Esophagus mucosa (tissue), 1 donor: ENCODE measurements at regions not wholly inside any gene's neighbourhood (a gene's known extent, or its start where the extent isn't known, plus 50 kb on each side); places are given as distances from the start of the nearest gene placed in this dataset.
"Not testable (repeated sequence)": the region's sequence is repeated elsewhere in the genome, so short reads cannot be mapped to it uniquely, and the experiment has no call there.

Experiments used
- ATAC-seq: fragments of 200-7000 bp; cut with Tn5 transposase; one replicate; pipeline ENCODE4 v1.9.1; 2020
- donor health status: DM: yes; HTN: yes; CAD: no.

- ATAC-seq = not testable (repeated sequence)
These were observed 915.9 kb upstream of the FBXO33 start for GRCh38 chr14:40348104-40348503.

GRCh38 chr14:40347675-40348074 lies 915.4 kb upstream of the FBXO33 start:
- ATAC-seq = no peak

- no peak for ATAC-seq
These were observed 914.0 kb upstream of the FBXO33 start for GRCh38 chr14:40346275-40346674.

GRCh38 chr14:40345334-40345733 lies 913.1 kb upstream of the FBXO33 start:
- no peak for ATAC-seq

GRCh38 chr14:40340708-40341107 lies 908.5 kb upstream of the FBXO33 start:
- ATAC-seq = no peak

GRCh38 chr14:40336846-40337245 lies 904.6 kb upstream of the FBXO33 start:
- ATAC-seq = no peak

- not testable (repeated sequence) for ATAC-seq
These were observed 894.3 kb upstream of the FBXO33 start for GRCh38 chr14:40326519-40326918.

- ATAC-seq = no peak
These were observed 886.0 kb upstream of the FBXO33 start for GRCh38 chr14:40318211-40318719.

- no peak for ATAC-seq
These were observed 885.5 kb upstream of the FBXO33 start for GRCh38 chr14:40317690-40318089.

- ATAC-seq = no peak
These were observed 880.1 kb upstream of the FBXO33 start for GRCh38 chr14:40312296-40312695.

- ATAC-seq = no peak
These were observed 876.9 kb upstream of the FBXO33 start for GRCh38 chr14:40309124-40309523.

GRCh38 chr14:40308240-40308639 lies 876.0 kb upstream of the FBXO33 start:
- ATAC-seq = no peak

GRCh38 chr14:40296821-40297220 lies 864.6 kb upstream of the FBXO33 start:
- ATAC-seq = no peak

- ATAC-seq = no peak
These were observed 860.4 kb upstream of the FBXO33 start for GRCh38 chr14:40292664-40293063.

- no peak for ATAC-seq
These were observed 850.0 kb upstream of the FBXO33 start for GRCh38 chr14:40282196-40282595.

- ATAC-seq = no peak
These were observed 848.4 kb upstream of the FBXO33 start for GRCh38 chr14:40280652-40281051.

GRCh38 chr14:40273417-40273816 lies 841.2 kb upstream of the FBXO33 start:
- ATAC-seq = no peak

- no peak for ATAC-seq
These were observed 839.2 kb upstream of the FBXO33 start for GRCh38 chr14:40271480-40271879.

- no peak for ATAC-seq
These were observed 837.2 kb upstream of the FBXO33 start for GRCh38 chr14:40269436-40269835.

GRCh38 chr14:40268236-40268635 lies 836.0 kb upstream of the FBXO33 start:
- ATAC-seq = no peak

GRCh38 chr14:40265096-40265495 lies 832.9 kb upstream of the FBXO33 start:
- no peak for ATAC-seq

- no peak for ATAC-seq
These were observed 820.7 kb upstream of the FBXO33 start for GRCh38 chr14:40252817-40253447.

- ATAC-seq = no peak
These were observed 816.4 kb upstream of the FBXO33 start for GRCh38 chr14:40248671-40249070.

- ATAC-seq = no peak
These were observed 808.1 kb upstream of the FBXO33 start for GRCh38 chr14:40240245-40240859.

GRCh38 chr14:40232302-40232701 lies 800.1 kb upstream of the FBXO33 start:
- no peak for ATAC-seq
